ENCODE measurements at regions not wholly inside any gene's neighbourhood (a gene's known extent, or its start where the extent isn't known, plus 50 kb on each side); places are given as distances from the start of the nearest gene placed in this dataset.

DNA sequence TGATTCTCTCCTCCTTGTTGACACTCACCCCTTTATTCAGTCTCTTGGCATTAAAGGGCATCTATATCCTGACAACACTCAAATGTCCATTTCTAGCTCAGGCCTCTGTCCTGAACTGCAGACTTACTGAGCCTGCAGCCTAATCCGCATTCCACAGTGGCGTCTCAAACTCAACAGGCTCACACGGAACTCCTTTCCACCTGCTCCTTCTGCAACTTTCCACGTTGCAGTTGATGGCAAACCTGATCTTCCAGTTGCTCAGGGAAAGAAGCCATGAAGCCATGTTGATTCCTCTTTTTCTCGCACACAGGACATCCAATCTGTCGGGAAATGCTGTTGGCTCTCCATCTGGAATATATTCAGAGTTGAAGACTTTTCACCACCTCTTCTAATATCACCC is 522.4 kb downstream of the CCSER2 start:
- TF ChIP-seq, protein P1, sequence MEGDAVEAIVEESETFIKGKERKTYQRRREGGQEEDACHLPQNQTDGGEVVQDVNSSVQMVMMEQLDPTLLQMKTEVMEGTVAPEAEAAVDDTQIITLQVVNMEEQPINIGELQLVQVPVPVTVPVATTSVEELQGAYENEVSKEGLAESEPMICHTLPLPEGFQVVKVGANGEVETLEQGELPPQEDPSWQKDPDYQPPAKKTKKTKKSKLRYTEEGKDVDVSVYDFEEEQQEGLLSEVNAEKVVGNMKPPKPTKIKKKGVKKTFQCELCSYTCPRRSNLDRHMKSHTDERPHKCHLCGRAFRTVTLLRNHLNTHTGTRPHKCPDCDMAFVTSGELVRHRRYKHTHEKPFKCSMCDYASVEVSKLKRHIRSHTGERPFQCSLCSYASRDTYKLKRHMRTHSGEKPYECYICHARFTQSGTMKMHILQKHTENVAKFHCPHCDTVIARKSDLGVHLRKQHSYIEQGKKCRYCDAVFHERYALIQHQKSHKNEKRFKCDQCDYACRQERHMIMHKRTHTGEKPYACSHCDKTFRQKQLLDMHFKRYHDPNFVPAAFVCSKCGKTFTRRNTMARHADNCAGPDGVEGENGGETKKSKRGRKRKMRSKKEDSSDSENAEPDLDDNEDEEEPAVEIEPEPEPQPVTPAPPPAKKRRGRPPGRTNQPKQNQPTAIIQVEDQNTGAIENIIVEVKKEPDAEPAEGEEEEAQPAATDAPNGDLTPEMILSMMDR (conservative IDR thresholded peaks at IDR 0.05; ENCODE audit: low read length): no peak
- no peak for TF ChIP-seq EZH2phosphoT487 (IDR thresholded peaks at IDR 0.05; ENCODE audit: borderline replicate concordance)

All from Loucy (cell line).